ENCODE measurements at regions not wholly inside any gene's neighbourhood (a gene's known extent, or its start where the extent isn't known, plus 50 kb on each side); places are given as distances from the start of the nearest gene placed in this dataset.

GRCh38 chr6:163651915-163652668 lies 237.6 kb downstream of the QKI start:
- TF ChIP-seq CTCF (IDR thresholded peaks at IDR 0.05) (no peak), POLR2A (IDR thresholded peaks at IDR 0.05) (no peak)

Measured in tibial nerve (tissue), 3 donors.